ENCODE measurements at regions not wholly inside any gene's neighbourhood (a gene's known extent, or its start where the extent isn't known, plus 50 kb on each side); places are given as distances from the start of the nearest gene placed in this dataset.

DNA sequence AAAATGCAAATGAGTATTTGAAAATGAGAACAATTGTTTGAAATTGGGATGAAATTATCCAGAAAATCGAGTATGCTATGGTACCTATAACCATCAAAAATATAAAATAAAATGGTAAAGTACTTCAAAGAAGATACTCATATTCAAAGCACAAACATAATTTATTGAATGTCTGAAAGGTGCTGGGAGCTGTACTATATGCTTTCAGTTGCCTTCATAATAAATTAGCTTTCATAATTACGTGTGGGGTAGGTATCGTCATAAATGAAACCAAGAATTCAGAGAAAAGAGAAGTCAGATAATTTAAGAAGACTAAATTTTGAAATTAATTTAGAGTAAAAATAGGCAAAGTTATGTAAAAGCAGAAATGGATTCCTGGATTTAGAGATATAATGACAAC lies 721.9 kb upstream of the ACVR2A start:
- Histone ChIP-seq H3K4me1 (ENCODE audit: insufficient read depth) (no peaks in the 10 kb centered on the region), H3K27ac (ENCODE audit: low read depth) (no peak overlapping the region), H3K4me3 (no peak overlapping the region), H3K27me3 (ENCODE audit: insufficient read depth) (no peaks in the 10 kb centered on the region), H3F3A (replicated peaks; ENCODE audit: low read depth) (no peaks in the 10 kb centered on the region), H4K20me1 (replicated peaks; ENCODE audit: insufficient read depth) (no peaks in the 10 kb centered on the region), H3K4me2 (no peak overlapping the region), H3K9me2 (ENCODE audit: insufficient read depth) (no peaks in the 10 kb centered on the region; the same call in 1 of the 2 replicates), H3K79me2 (replicated peaks; ENCODE audit: insufficient read depth) (no peaks in the 10 kb centered on the region), H3K36me3 (ENCODE audit: insufficient read depth) (no peaks in the 10 kb centered on the region), H2AFZ (no peak overlapping the region)
- Mint-ChIP-seq H3K4me1 (peaks cover 5% of the 10 kb centered on the region; the same call in 1 of the 3 replicates), H3K9me3 (peaks cover 29% of the 10 kb centered on the region), H3K4me3 (no peak overlapping the region), H3K27me3 (ENCODE audit: insufficient read depth, low read depth, poor library complexity) (no peaks in the 10 kb centered on the region), H3K27ac (no peak overlapping the region), H3K36me3 (ENCODE audit: low read depth) (peaks cover 32% of the 10 kb centered on the region)
- ATAC-seq (no peak), DNase-seq (ENCODE audit: low spot score) (no peak)
- TF ChIP-seq EZH2 (IDR thresholded peaks at IDR 0.05; ENCODE audit: low read depth, unreplicated experiment): no peak
- TF ChIP-seq, protein P1, sequence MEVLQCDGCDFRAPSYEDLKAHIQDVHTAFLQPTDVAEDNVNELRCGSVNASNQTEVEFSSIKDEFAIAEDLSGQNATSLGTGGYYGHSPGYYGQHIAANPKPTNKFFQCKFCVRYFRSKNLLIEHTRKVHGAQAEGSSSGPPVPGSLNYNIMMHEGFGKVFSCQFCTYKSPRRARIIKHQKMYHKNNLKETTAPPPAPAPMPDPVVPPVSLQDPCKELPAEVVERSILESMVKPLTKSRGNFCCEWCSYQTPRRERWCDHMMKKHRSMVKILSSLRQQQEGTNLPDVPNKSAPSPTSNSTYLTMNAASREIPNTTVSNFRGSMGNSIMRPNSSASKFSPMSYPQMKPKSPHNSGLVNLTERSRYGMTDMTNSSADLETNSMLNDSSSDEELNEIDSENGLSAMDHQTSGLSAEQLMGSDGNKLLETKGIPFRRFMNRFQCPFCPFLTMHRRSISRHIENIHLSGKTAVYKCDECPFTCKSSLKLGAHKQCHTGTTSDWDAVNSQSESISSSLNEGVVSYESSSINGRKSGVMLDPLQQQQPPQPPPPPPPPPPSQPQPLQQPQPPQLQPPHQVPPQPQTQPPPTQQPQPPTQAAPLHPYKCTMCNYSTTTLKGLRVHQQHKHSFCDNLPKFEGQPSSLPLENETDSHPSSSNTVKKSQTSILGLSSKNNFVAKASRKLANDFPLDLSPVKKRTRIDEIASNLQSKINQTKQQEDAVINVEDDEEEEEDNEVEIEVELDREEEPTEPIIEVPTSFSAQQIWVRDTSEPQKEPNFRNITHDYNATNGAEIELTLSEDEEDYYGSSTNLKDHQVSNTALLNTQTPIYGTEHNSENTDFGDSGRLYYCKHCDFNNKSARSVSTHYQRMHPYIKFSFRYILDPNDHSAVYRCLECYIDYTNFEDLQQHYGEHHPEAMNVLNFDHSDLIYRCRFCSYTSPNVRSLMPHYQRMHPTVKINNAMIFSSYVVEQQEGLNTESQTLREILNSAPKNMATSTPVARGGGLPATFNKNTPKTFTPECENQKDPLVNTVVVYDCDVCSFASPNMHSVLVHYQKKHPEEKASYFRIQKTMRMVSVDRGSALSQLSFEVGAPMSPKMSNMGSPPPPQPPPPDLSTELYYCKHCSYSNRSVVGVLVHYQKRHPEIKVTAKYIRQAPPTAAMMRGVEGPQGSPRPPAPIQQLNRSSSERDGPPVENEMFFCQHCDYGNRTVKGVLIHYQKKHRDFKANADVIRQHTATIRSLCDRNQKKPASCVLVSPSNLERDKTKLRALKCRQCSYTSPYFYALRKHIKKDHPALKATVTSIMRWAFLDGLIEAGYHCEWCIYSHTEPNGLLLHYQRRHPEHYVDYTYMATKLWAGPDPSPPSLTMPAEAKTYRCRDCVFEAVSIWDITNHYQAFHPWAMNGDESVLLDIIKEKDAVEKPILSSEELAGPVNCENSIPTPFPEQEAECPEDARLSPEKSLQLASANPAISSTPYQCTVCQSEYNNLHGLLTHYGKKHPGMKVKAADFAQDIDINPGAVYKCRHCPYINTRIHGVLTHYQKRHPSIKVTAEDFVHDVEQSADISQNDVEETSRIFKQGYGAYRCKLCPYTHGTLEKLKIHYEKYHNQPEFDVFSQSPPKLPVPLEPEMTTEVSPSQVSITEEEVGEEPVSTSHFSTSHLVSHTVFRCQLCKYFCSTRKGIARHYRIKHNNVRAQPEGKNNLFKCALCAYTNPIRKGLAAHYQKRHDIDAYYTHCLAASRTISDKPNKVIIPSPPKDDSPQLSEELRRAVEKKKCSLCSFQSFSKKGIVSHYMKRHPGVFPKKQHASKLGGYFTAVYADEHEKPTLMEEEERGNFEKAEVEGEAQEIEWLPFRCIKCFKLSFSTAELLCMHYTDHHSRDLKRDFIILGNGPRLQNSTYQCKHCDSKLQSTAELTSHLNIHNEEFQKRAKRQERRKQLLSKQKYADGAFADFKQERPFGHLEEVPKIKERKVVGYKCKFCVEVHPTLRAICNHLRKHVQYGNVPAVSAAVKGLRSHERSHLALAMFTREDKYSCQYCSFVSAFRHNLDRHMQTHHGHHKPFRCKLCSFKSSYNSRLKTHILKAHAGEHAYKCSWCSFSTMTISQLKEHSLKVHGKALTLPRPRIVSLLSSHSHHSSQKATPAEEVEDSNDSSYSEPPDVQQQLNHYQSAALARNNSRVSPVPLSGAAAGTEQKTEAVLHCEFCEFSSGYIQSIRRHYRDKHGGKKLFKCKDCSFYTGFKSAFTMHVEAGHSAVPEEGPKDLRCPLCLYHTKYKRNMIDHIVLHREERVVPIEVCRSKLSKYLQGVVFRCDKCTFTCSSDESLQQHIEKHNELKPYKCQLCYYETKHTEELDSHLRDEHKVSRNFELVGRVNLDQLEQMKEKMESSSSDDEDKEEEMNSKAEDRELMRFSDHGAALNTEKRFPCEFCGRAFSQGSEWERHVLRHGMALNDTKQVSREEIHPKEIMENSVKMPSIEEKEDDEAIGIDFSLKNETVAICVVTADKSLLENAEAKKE (CRISPR knock-in tag; IDR thresholded peaks at IDR 0.05): no peak
- TF ChIP-seq, protein P2, sequence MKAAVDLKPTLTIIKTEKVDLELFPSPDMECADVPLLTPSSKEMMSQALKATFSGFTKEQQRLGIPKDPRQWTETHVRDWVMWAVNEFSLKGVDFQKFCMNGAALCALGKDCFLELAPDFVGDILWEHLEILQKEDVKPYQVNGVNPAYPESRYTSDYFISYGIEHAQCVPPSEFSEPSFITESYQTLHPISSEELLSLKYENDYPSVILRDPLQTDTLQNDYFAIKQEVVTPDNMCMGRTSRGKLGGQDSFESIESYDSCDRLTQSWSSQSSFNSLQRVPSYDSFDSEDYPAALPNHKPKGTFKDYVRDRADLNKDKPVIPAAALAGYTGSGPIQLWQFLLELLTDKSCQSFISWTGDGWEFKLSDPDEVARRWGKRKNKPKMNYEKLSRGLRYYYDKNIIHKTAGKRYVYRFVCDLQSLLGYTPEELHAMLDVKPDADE (IDR thresholded peaks at IDR 0.05): no peak
- no peak for TF ChIP-seq ZNF114 (CRISPR knock-in tag; IDR thresholded peaks at IDR 0.05)
- no peak for TF ChIP-seq ZNF331 (CRISPR knock-in tag; IDR thresholded peaks at IDR 0.05; ENCODE audit: low read depth)
- TF ChIP-seq EZH2phosphoT487 (IDR thresholded peaks at IDR 0.05; ENCODE audit: unreplicated experiment): no peak
- no peak for TF ChIP-seq REST (IDR thresholded peaks at IDR 0.05; ENCODE audit: unreplicated experiment)
- no peak for TF ChIP-seq POLR2AphosphoS5 (IDR thresholded peaks at IDR 0.05; ENCODE audit: low read depth)
- no peak for TF ChIP-seq JUNB (IDR thresholded peaks at IDR 0.05; ENCODE audit: unreplicated experiment)
- TF ChIP-seq STAT1 (IDR thresholded peaks at IDR 0.05; ENCODE audit: unreplicated experiment): no peak
- TF ChIP-seq CREB1 (CRISPR knock-in tag; IDR thresholded peaks at IDR 0.05; ENCODE audit: low read depth): no peak
- TF ChIP-seq NANOG (IDR thresholded peaks at IDR 0.05; ENCODE audit: borderline replicate concordance): no peak
- TF ChIP-seq, protein P3, sequence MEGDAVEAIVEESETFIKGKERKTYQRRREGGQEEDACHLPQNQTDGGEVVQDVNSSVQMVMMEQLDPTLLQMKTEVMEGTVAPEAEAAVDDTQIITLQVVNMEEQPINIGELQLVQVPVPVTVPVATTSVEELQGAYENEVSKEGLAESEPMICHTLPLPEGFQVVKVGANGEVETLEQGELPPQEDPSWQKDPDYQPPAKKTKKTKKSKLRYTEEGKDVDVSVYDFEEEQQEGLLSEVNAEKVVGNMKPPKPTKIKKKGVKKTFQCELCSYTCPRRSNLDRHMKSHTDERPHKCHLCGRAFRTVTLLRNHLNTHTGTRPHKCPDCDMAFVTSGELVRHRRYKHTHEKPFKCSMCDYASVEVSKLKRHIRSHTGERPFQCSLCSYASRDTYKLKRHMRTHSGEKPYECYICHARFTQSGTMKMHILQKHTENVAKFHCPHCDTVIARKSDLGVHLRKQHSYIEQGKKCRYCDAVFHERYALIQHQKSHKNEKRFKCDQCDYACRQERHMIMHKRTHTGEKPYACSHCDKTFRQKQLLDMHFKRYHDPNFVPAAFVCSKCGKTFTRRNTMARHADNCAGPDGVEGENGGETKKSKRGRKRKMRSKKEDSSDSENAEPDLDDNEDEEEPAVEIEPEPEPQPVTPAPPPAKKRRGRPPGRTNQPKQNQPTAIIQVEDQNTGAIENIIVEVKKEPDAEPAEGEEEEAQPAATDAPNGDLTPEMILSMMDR (conservative IDR thresholded peaks at IDR 0.05; ENCODE audit: low read depth in 2 of 2): no peak

Measured in GM23338 (cell line).